22Rv1 (cell line): ENCODE measurements at regions not wholly inside any gene's neighbourhood (a gene's known extent, or its start where the extent isn't known, plus 50 kb on each side); places are given as distances from the start of the nearest gene placed in this dataset.
"Not testable (repeated sequence)": the region's sequence is repeated elsewhere in the genome, so short reads cannot be mapped to it uniquely, and the experiment has no call there.

Experiments used
- H3K27ac ChIP-seq: fragments of 450-650 bp; 2 replicates; pipeline ENCODE4 v1.5.1; 2017

GRCh38 chr1:144034045-144034444, 62.3 kb upstream of the FAM72C start:
- not testable (repeated sequence) for H3K27ac ChIP-seq

GRCh38 chr1:144031550-144031949, 59.8 kb upstream of the FAM72C start:
- H3K27ac ChIP-seq, result not testable (repeated sequence)

- H3K27ac ChIP-seq, result not testable (repeated sequence)
These were observed 54.2 kb upstream of the FAM72C start for GRCh38 chr1:144026022-144026421.

- not testable (repeated sequence) for H3K27ac ChIP-seq
These were observed 50.1 kb upstream of the FAM72C start for GRCh38 chr1:144021690-144022384.
